Medulla oblongata (tissue), 1 donor: ENCODE measurements at regions not wholly inside any gene's neighbourhood (a gene's known extent, or its start where the extent isn't known, plus 50 kb on each side); places are given as distances from the start of the nearest gene placed in this dataset.
"Not testable (repeated sequence)": the region's sequence is repeated elsewhere in the genome, so short reads cannot be mapped to it uniquely, and the experiment has no call there.

ENCODE experiments used
- DNase-seq: peaks from one replicate; pipeline ENCODE4 v3.0.0-alpha.2; 2015; ENCODE audit errors: extremely low spot score

GRCh38 chr1:98129491-98129890, 208.7 kb upstream of the DPYD start:
- no peak for DNase-seq

DNA sequence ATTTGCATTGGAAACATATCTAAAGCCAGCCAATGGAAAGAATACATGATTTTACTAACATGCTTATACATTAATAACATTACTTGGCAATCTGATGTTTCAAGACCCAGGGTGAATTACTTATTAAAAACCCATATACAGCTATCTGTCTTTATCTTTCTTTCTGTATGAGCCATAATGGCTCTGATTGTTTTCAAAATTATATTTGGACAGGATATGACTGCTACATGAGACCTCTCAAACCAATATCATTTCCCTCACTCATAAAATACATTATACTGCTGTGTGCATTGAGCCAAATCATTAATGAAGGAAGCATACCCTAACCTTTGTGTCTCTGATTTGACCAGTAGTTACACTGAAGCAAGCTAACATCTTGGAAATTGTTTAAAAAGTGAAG, 205.9 kb upstream of the DPYD start:
- no peak for DNase-seq

GRCh38 chr1:98121646-98122045, 200.8 kb upstream of the DPYD start:
- no peak for DNase-seq

GRCh38 chr1:98119796-98120195, 199.0 kb upstream of the DPYD start:
- no peak for DNase-seq

- no peak for DNase-seq
Measured at GRCh38 chr1:98113811-98114210, 193.0 kb upstream of the DPYD start.

DNA sequence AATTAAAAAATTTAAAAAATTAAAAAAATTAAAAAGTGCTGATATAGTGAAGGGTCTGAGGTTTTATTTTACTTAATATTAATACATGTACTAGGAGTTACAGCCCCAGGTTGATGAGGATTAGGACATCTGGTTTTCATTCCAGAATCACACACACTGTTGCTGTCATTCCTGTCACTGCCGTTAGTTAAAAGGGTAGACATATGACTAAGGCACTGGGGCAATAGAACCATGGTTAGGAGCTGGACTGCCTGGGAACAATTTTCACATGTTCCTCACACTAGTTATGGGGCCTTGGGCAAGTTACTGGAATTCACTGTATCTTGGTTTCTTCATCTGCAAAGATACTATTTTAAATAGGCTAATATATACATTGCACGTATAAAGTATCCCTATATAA, 191.8 kb upstream of the DPYD start:
- no peak for DNase-seq

GRCh38 chr1:98110674-98111073, 189.8 kb upstream of the DPYD start:
- no peak for DNase-seq

DNA sequence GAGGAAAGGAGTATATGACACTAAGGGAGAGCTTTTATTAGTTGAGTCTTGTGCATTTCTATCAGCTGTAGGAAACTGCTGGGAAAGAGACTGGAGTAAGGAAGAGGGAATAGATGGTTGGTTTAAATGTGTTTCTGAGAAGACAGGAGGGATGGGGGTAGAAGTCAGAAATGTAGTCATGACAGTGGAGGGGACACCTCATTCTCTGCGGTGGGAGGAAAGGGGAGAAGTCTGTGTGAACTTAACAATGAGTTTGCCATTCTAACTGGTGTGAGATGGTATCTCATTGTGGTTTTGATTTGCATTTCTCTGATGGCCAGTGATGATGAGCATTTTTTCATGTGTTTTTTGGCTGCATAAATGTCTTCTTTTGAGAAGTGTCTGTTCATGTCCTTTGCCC, 187.5 kb upstream of the DPYD start:
- not testable (repeated sequence) for DNase-seq

DNA sequence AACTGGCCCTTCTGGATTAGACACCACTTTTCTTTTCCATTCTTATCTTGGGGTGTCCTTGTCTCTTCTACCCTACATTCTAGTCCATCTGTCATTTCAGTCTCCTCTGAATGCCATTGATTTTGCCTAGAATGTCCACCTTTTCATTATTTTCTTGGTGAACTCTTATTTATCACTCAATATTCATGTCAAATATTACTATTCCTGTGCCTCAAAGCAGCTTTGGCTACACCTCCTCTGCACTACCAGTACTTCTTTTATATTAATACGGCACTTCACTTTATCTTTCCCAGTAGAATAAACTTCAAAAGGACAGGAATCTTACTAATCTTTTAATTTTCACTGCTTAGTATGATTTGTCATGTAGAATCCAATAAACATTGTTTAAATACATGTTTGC, 186.4 kb upstream of the DPYD start:
- no peak for DNase-seq

GRCh38 chr1:98104289-98104688, 183.5 kb upstream of the DPYD start:
- DNase-seq, result no peak

GRCh38 chr1:98103617-98104285, 182.9 kb upstream of the DPYD start:
- no peak for DNase-seq

GRCh38 chr1:98102345-98103030, 181.7 kb upstream of the DPYD start:
- no peak for DNase-seq

GRCh38 chr1:98101364-98101763, 180.5 kb upstream of the DPYD start:
- DNase-seq, result no peak

DNA sequence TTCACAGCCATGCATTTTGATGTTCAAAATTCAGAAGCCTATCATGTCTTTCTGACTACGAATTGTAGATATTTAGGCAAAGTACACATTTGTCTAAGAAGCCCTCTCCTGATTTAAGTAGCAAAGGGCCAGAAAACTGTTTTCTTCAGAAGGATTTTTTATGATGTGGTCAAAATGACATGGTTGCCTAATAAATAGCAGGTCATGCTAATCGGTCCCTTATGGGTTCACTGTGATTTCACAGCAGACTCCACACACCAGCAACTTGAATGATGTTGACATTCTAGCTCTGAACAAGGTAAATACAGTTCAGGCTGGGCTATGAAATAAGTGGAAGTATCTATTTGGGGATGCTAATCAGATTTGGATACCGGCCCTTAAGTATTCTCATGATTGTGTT, 178.7 kb upstream of the DPYD start:
- no peak for DNase-seq

- no peak for DNase-seq
Measured at GRCh38 chr1:98098473-98098872, 177.6 kb upstream of the DPYD start.

DNA sequence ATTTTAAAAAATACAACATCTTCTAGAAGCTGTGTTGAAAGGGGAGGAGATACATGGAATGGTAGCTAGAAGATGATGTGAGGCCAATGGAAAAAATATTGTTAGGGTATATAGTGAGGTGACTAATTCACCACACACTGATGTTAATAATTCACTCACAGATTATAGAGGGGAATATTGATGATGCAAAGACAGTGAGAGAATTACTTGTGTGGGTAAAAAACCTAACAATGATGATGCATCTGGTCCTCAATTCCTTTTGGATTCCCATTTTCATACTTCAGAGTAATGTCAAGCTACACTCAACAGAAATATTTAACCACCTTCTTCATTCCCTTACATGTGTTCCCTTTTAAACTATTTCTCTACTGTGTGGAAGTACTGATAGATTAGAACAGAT, 169.5 kb upstream of the DPYD start:
- no peak for DNase-seq

DNA sequence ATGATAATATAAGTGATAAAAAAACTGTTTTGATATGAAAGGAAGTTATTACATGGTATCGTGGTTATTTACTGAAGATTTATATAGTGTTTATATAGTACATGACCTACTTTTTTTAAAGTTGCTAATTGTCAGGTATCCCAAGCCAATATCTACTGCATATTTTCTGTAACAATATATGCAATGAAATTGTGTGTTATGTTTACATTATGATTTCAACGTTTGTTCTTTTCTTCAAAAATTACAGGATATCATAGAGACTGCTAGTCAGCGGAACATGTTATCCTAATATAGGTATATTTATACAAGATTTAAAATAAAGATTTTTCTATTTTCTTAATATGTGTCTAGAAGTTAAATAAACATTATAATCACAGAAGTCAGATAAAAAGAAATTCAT, 167.5 kb upstream of the DPYD start:
- no peak for DNase-seq

- DNase-seq, result no peak
Measured at GRCh38 chr1:98086796-98087441, 166.1 kb upstream of the DPYD start.

DNA sequence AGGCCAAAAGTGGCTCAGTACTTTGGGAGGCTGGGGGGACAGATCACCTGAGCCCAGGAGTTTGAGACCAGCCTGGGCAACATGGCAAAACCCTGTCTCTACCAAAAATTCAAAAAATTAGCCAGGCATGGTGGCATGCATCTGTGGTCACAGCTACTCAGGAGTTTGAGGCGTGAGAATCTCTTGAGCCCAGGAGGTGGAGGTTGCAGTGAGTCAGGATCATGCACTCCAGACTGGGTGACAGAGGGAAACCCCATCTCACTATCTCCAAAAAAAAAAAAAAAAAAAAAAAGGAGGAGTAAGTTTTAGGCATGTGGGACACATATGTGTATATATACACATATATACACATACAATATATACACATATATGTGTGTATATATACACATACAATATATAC, 165.3 kb upstream of the DPYD start:
- no peak for DNase-seq

- no peak for DNase-seq
Measured at GRCh38 chr1:98084188-98084587, 163.4 kb upstream of the DPYD start.

DNA sequence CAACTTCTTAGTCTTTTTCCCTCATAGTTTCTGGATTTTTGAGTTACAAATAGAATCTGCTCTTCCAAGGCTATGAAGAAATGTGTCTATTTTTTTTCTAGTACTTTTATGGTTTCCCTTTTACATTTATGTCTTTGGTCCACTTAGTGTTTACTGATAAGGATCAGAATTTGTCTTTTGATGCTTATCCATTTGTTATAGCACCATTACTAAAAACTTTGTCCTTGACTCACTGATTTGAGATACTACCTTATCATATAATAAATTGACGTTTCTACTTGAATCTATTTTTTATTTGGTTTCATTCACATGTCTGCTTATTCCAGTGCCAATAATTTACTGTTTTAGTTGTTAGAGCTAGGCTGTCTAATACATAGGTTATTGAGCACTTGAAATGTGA, 161.1 kb upstream of the DPYD start:
- no peak for DNase-seq

DNA sequence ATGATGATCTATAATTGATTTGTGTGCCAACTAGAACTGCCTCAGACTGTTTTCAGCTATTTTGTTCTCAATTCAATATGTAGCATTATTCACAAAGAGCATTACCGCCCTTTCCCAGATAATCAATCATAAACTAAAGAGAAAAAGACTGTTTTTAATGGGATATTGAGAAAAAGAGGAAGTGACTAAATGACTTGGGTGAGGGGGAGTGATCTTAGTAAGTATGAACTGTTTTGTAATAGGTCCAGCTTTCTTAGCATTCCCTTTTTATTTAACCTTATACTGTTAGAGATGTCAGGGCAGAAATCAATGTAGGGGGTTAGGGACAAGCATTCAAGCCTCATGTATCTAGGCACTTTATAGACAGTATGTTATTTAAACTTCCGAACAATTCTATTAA, 157.8 kb upstream of the DPYD start:
- no peak for DNase-seq

- no peak for DNase-seq
Measured at GRCh38 chr1:98077691-98078090, 156.9 kb upstream of the DPYD start.
